ENCODE measurements at regions not wholly inside any gene's neighbourhood (a gene's known extent, or its start where the extent isn't known, plus 50 kb on each side); places are given as distances from the start of the nearest gene placed in this dataset.
"Not testable (repeated sequence)": the region's sequence is repeated elsewhere in the genome, so short reads cannot be mapped to it uniquely, and the experiment has no call there.

- Histone ChIP-seq H3K27ac (ENCODE audit: low read depth, low read length) (no peak overlapping the region), H3K27me3 (ENCODE audit: insufficient read depth, low read length, poor library complexity, severe bottlenecking) (no peaks in the 10 kb centered on the region), H3K36me3 (ENCODE audit: insufficient read depth, low read length) (no peaks in the 10 kb centered on the region), H3K9me3 (ENCODE audit: low read length) (no peaks in the 10 kb centered on the region), H3K4me3 (ENCODE audit: low read length) (no peak overlapping the region), H3K4me1 (ENCODE audit: insufficient read depth, low read length) (no peaks in the 10 kb centered on the region)
- CTCF ChIA-PET, result no interaction called here
- no peak for DNase-seq
- Mint-ChIP-seq H3K27ac (no peak overlapping the region), H3K36me3 (no peaks in the 10 kb centered on the region), H3K4me3 (no peak overlapping the region), H3K4me1 (no peaks in the 10 kb centered on the region), H3K27me3 (no peaks in the 10 kb centered on the region), H3K9me3 (peaks cover 7 to 38% (median 15%) of the 10 kb centered on the region in 5 donors)
- POLR2A ChIA-PET, result no interaction called here
These were observed 547.0 kb downstream of the STIM2 start for GRCh38 chr4:27407616-27408015.

- H3K27me3 Mint-ChIP-seq, result no peaks in the 10 kb centered on the region
- DNase-seq, result no peak
- H3K36me3 ChIP-seq (ENCODE audit: insufficient read depth, low read length), result no peaks in the 10 kb centered on the region
- H3K36me3 Mint-ChIP-seq, result no peaks in the 10 kb centered on the region
- ChIA-PET POLR2A (no interaction called here), CTCF (no interaction called here)
- H3K27ac ChIP-seq (ENCODE audit: low read depth, low read length), result no peak overlapping the region
- no peak overlapping the region for H3K27ac Mint-ChIP-seq
- H3K4me1 ChIP-seq (ENCODE audit: insufficient read depth, low read length), result no peaks in the 10 kb centered on the region
- no peaks in the 10 kb centered on the region for H3K27me3 ChIP-seq (ENCODE audit: insufficient read depth, low read length, poor library complexity, severe bottlenecking)
- H3K9me3 ChIP-seq (ENCODE audit: low read length), result no peaks in the 10 kb centered on the region
- peaks cover 2 to 20% (median 4%) of the 10 kb centered on the region in 5 donors for H3K9me3 Mint-ChIP-seq
- H3K4me3 ChIP-seq (ENCODE audit: low read length), result no peak overlapping the region
- no peaks in the 10 kb centered on the region for H3K4me1 Mint-ChIP-seq
- H3K4me3 Mint-ChIP-seq, result no peak overlapping the region
These were observed 552.0 kb downstream of the STIM2 start for GRCh38 chr4:27412613-27413012.

- no peak overlapping the region for H3K27ac ChIP-seq (ENCODE audit: low read depth, low read length)
- peaks cover 2 to 17% (median 7%) of the 10 kb centered on the region in 5 donors for H3K9me3 Mint-ChIP-seq
- no peaks in the 10 kb centered on the region for H3K27me3 ChIP-seq (ENCODE audit: insufficient read depth, low read length, poor library complexity, severe bottlenecking)
- no peaks in the 10 kb centered on the region for H3K9me3 ChIP-seq (ENCODE audit: low read length)
- no peak for DNase-seq
- ChIA-PET CTCF (no interaction called here), POLR2A (no interaction called here)
- H3K4me3 ChIP-seq (ENCODE audit: low read length), result no peak overlapping the region
- H3K4me1 ChIP-seq (ENCODE audit: insufficient read depth, low read length), result no peaks in the 10 kb centered on the region
- no peak overlapping the region for H3K27ac Mint-ChIP-seq
- no peaks in the 10 kb centered on the region for H3K27me3 Mint-ChIP-seq
- H3K36me3 Mint-ChIP-seq, result no peaks in the 10 kb centered on the region
- H3K4me1 Mint-ChIP-seq, result no peaks in the 10 kb centered on the region
- no peak overlapping the region for H3K4me3 Mint-ChIP-seq
- H3K36me3 ChIP-seq (ENCODE audit: insufficient read depth, low read length), result no peaks in the 10 kb centered on the region
These were observed 554.5 kb downstream of the STIM2 start for GRCh38 chr4:27414887-27415731.

GRCh38 chr4:27428661-27429060 lies 568.0 kb downstream of the STIM2 start:
- H3K27me3 ChIP-seq (ENCODE audit: insufficient read depth, low read length, poor library complexity, severe bottlenecking), result no peaks in the 10 kb centered on the region

GRCh38 chr4:27429364-27429871 lies 568.8 kb downstream of the STIM2 start:
- no peaks in the 10 kb centered on the region for H3K4me1 Mint-ChIP-seq
- peaks cover 0 to 10% (median 7%) of the 10 kb centered on the region in 5 donors for H3K9me3 Mint-ChIP-seq
- H3K4me3 ChIP-seq (ENCODE audit: low read length), result no peak overlapping the region
- no peaks in the 10 kb centered on the region for H3K36me3 Mint-ChIP-seq
- H3K27ac Mint-ChIP-seq, result no peak overlapping the region
- POLR2A ChIA-PET, result no interaction called here
- H3K9me3 ChIP-seq (ENCODE audit: low read length), result no peaks in the 10 kb centered on the region
- CTCF ChIA-PET, result no interaction called here
- no peak for DNase-seq
- H3K27me3 ChIP-seq (ENCODE audit: insufficient read depth, low read length, poor library complexity, severe bottlenecking), result no peaks in the 10 kb centered on the region
- H3K27ac ChIP-seq (ENCODE audit: low read depth, low read length), result no peak overlapping the region
- no peaks in the 10 kb centered on the region for H3K36me3 ChIP-seq (ENCODE audit: insufficient read depth, low read length)
- H3K4me3 Mint-ChIP-seq, result no peak overlapping the region
- H3K4me1 ChIP-seq (ENCODE audit: insufficient read depth, low read length), result no peaks in the 10 kb centered on the region
- H3K27me3 Mint-ChIP-seq, result no peaks in the 10 kb centered on the region

More at GRCh38 chr4:27428661-27429060, 568.0 kb downstream of the STIM2 start:
- CTCF ChIA-PET, result no interaction called here
- Mint-ChIP-seq H3K36me3 (no peaks in the 10 kb centered on the region), H3K4me3 (no peak overlapping the region), H3K4me1 (no peaks in the 10 kb centered on the region), H3K27ac (no peak overlapping the region), H3K27me3 (no peaks in the 10 kb centered on the region), H3K9me3 (peaks cover 0 to 7% (median 4%) of the 10 kb centered on the region in 5 donors)
- POLR2A ChIA-PET, result no interaction called here
- Histone ChIP-seq H3K9me3 (ENCODE audit: low read length) (no peaks in the 10 kb centered on the region), H3K4me3 (ENCODE audit: low read length) (no peak overlapping the region), H3K4me1 (ENCODE audit: insufficient read depth, low read length) (no peaks in the 10 kb centered on the region), H3K36me3 (ENCODE audit: insufficient read depth, low read length) (no peaks in the 10 kb centered on the region), H3K27ac (ENCODE audit: low read depth, low read length) (no peak overlapping the region)
- DNase-seq, result no peak

- CTCF ChIA-PET, result no interaction called here
- no peak overlapping the region for H3K27ac Mint-ChIP-seq
These were observed 581.5 kb downstream of the STIM2 start for GRCh38 chr4:27442146-27442545.

DNA sequence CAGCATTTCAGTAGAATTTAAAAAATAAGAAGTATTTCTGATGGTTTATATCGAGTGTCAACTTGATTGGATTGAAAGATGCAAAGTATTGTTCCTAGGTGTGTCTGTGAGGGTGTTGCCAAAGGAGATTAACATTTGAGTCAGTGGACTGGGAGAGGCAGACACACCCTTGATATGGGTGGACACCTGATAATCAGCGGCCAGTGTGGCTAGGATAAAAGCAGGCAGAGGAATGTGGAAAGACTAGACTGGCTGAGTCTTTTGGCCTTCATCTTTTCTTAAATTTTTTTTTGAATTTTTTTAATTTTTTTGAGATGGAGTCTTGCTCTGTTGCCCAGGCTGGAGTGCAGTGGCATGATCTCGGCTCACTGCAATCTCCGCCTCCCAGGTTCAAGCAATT lies 582.0 kb downstream of the STIM2 start:
- H3K27ac ChIP-seq (ENCODE audit: low read depth, low read length); DNase-seq; POLR2A ChIA-PET; H3K36me3 Mint-ChIP-seq; H3K4me3 Mint-ChIP-seq; H3K27me3 Mint-ChIP-seq; H3K4me1 ChIP-seq (ENCODE audit: insufficient read depth, low read length); H3K36me3 ChIP-seq (ENCODE audit: insufficient read depth, low read length); H3K9me3 Mint-ChIP-seq; H3K4me1 Mint-ChIP-seq; CTCF ChIA-PET; H3K27me3 ChIP-seq (ENCODE audit: insufficient read depth, low read length, poor library complexity, severe bottlenecking); H3K9me3 ChIP-seq (ENCODE audit: low read length); H3K4me3 ChIP-seq (ENCODE audit: low read length); H3K27ac Mint-ChIP-seq: not testable (repeated sequence)

More at GRCh38 chr4:27442146-27442545, 581.5 kb downstream of the STIM2 start:
- Mint-ChIP-seq H3K4me1 (no peaks in the 10 kb centered on the region), H3K27me3 (no peaks in the 10 kb centered on the region), H3K9me3 (peaks cover 0 to 9% (median 6%) of the 10 kb centered on the region in 5 donors), H3K4me3 (no peak overlapping the region), H3K36me3 (no peaks in the 10 kb centered on the region)
- no peak for DNase-seq
- H3K36me3 ChIP-seq (ENCODE audit: insufficient read depth, low read length), result no peaks in the 10 kb centered on the region
- no peaks in the 10 kb centered on the region for H3K4me1 ChIP-seq (ENCODE audit: insufficient read depth, low read length)
- H3K27me3 ChIP-seq (ENCODE audit: insufficient read depth, low read length, poor library complexity, severe bottlenecking), result no peaks in the 10 kb centered on the region
- no peak overlapping the region for H3K27ac ChIP-seq (ENCODE audit: low read depth, low read length)
- no peak overlapping the region for H3K4me3 ChIP-seq (ENCODE audit: low read length)
- POLR2A ChIA-PET, result no interaction called here
- H3K9me3 ChIP-seq (ENCODE audit: low read length), result no peaks in the 10 kb centered on the region

DNA sequence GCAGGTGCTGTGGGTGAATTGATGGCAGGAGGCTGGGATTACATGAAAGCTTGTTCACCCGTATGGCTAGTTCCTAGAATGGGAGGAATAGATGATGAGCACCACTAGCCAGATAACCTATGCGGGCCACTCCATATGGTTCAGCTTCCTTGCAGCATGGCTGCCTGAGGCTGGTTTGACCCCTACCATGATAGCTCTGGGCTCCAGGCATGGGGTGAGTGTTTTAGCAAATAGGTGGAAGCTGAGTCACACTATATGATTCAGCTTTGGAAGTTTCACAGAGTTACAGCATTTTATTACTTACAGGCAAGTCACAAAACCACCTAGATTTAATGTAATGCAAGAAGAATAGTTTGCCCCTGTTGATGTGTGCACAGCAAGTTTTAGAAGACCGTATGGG lies 603.2 kb downstream of the STIM2 start:
- no peaks in the 10 kb centered on the region for H3K36me3 Mint-ChIP-seq
- no peaks in the 10 kb centered on the region for H3K36me3 ChIP-seq (ENCODE audit: insufficient read depth, low read length)
- H3K4me3 Mint-ChIP-seq, result no peak overlapping the region
- no peak overlapping the region for H3K27ac ChIP-seq (ENCODE audit: low read depth, low read length)
- peaks cover 2 to 12% (median 7%) of the 10 kb centered on the region in 5 donors for H3K9me3 Mint-ChIP-seq
- no peak overlapping the region for H3K27ac Mint-ChIP-seq
- H3K4me1 Mint-ChIP-seq, result no peaks in the 10 kb centered on the region
- H3K27me3 ChIP-seq (ENCODE audit: insufficient read depth, low read length, poor library complexity, severe bottlenecking), result no peaks in the 10 kb centered on the region
- peaks cover 0 to 2% of the 10 kb centered on the region in 2 donors for H3K27me3 Mint-ChIP-seq
- H3K4me3 ChIP-seq (ENCODE audit: low read length), result no peak overlapping the region
- CTCF ChIA-PET, result no interaction called here
- no peak for DNase-seq
- no peaks in the 10 kb centered on the region for H3K4me1 ChIP-seq (ENCODE audit: insufficient read depth, low read length)
- H3K9me3 ChIP-seq (ENCODE audit: low read length), result no peaks in the 10 kb centered on the region
- POLR2A ChIA-PET, result no interaction called here
